A673 (cell line): ENCODE measurements at regions not wholly inside any gene's neighbourhood (a gene's known extent, or its start where the extent isn't known, plus 50 kb on each side); places are given as distances from the start of the nearest gene placed in this dataset.
"Not testable (repeated sequence)": the region's sequence is repeated elsewhere in the genome, so short reads cannot be mapped to it uniquely, and the experiment has no call there.

Experiments
- BruUV-seq: library from RNA; stranded (reverse); fragments of 400-500 nt; replicated peaks from 2 replicates; lab custom pipeline; 2021; lab: Mats Ljungman, UMichigan
- CTCF ChIA-PET: fragments of 300-600 bp; sonication (Branson Sonifier 250); formaldehyde crosslinking; loops from one replicate; lab custom pipeline; 2022; ENCODE audit warnings: antibody characterized with exemption; lab: Charles Lee
- POLR2A ChIA-PET: fragments of 300-600 bp; sonication (Branson Sonifier 250); formaldehyde crosslinking; loops from one replicate; lab custom pipeline; 2022; ENCODE audit warnings: antibody characterized with exemption; ENCODE audit not compliant: low non-redundant PET; lab: Charles Lee
- DNase-seq: peaks from one replicate; pipeline ENCODE4 v3.0.0-alpha.2; 2015; ENCODE audit warnings: low spot score
- H3K27ac ChIP-seq: fragments of 200-600 bp; sonication (generic); 2 replicates; pipeline ENCODE4 v1.5.1; 2016; ENCODE audit warnings: mixed run types, low read depth, mild to moderate bottlenecking, mixed read lengths, antibody characterized with exemption, low read length; ENCODE audit not compliant: poor library complexity, severe bottlenecking
- H3K27me3 ChIP-seq: fragments of 200-600 bp; sonication (generic); replicated peaks from 2 replicates; pipeline ENCODE4 v1.6.1; 2017; ENCODE audit warnings: mixed run types, low read depth, mild to moderate bottlenecking, mixed read lengths, antibody characterized with exemption, low read length; ENCODE audit not compliant: insufficient read depth, poor library complexity
- H3K36me3 ChIP-seq: fragments of 200-600 bp; sonication (generic); 2 replicates; pipeline ENCODE4 v1.6.1; 2016; ENCODE audit warnings: mixed run types, mild to moderate bottlenecking, mixed read lengths, antibody characterized with exemption, low read length; ENCODE audit not compliant: insufficient read depth, poor library complexity, severe bottlenecking
- H3K4me1 ChIP-seq: fragments of 200-600 bp; sonication (generic); 2 replicates; pipeline ENCODE4 v1.6.1; 2017; ENCODE audit warnings: mixed run types, mild to moderate bottlenecking, mixed read lengths, antibody characterized with exemption, low read length; ENCODE audit not compliant: insufficient read depth, poor library complexity, severe bottlenecking
- H3K4me3 ChIP-seq: fragments of 200-600 bp; sonication (generic); 2 replicates; pipeline ENCODE4 v1.5.1; 2016; ENCODE audit warnings: low read depth, mixed run types, mild to moderate bottlenecking, mixed read lengths, low read length; ENCODE audit not compliant: poor library complexity, severe bottlenecking
- H3K9me3 ChIP-seq: fragments of 200-600 bp; sonication (generic); 2 replicates; pipeline ENCODE4 v1.6.1; 2016; ENCODE audit warnings: mixed run types, low read depth, mild to moderate bottlenecking, mixed read lengths, antibody characterized with exemption, low read length; ENCODE audit not compliant: poor library complexity, severe bottlenecking
- CTCF ChIP-seq: fragments of 300-800, 200-600 bp; sonication (generic); conservative IDR thresholded peaks from 2 replicates; pipeline ENCODE4 v1.5.1; 2017; ENCODE audit warnings: low read depth, mild to moderate bottlenecking, antibody characterized with exemption, low read length, moderate library complexity, mixed read lengths
- EZH2 ChIP-seq: fragments of 200-600 bp; sonication (generic); IDR thresholded peaks from 2 replicates; pipeline ENCODE4 v1.6.1; 2017; ENCODE audit warnings: borderline replicate concordance, low read depth, mild to moderate bottlenecking, mixed read lengths, antibody characterized with exemption, low read length; ENCODE audit not compliant: poor library complexity, severe bottlenecking
- intact Hi-C: fragments of 100-400 bp; cut with micrococcal nuclease; formaldehyde crosslinking; loops from one replicate; pipeline ENCODE4 v1.10.0; 2022; ENCODE audit not compliant: unreplicated experiment

- POLR2A ChIA-PET: no interaction called here
- CTCF ChIA-PET: no interaction called here
- TF ChIP-seq EZH2 (no peak), CTCF (no peak)
Measured at GRCh38 chr6:167708501-167709094, 118.1 kb upstream of the AFDN start.

DNA sequence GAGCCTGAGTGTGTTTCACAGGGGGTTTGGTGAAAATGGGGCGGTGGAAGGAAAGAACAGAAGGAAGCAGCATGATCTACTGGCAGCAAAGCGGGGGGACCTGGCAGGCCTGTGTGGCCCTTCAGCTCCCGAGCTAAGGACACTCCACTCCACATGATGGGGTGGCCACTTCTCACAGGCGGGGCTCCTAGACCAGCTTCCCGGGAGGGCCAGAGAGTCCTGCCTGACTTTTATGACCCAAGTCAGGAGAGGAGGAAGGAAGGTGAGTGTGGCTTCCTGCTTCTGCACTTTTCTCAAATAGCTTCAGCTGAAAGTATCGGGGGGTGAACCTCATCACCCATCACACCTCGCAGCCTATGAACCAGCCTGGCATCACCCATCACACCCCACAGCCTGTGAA lies 117.5 kb upstream of the AFDN start:
- ChIA-PET CTCF (no interaction called here), POLR2A (no interaction called here)
- no peaks in the 10 kb centered on the region for H3K27me3 ChIP-seq
- no TSS peak for BruUV-seq
- H3K36me3 ChIP-seq: no peaks in the 10 kb centered on the region
- no peak for TF ChIP-seq EZH2
- no peak for TF ChIP-seq CTCF
- no peak for DNase-seq
- no peaks in the 10 kb centered on the region for H3K9me3 ChIP-seq
- intact Hi-C loops: no loop called here
- no peak overlapping the region for H3K4me3 ChIP-seq
- no peaks in the 10 kb centered on the region for H3K4me1 ChIP-seq
- no peak overlapping the region for H3K27ac ChIP-seq

More at GRCh38 chr6:167708501-167709094, 118.1 kb upstream of the AFDN start:
- BruUV-seq: no TSS peak
- intact Hi-C loops: no loop called here
- H3K4me3 ChIP-seq: no peak overlapping the region
- H3K4me1 ChIP-seq: no peaks in the 10 kb centered on the region
- no peak overlapping the region for H3K27ac ChIP-seq
- DNase-seq: no peak
- H3K27me3 ChIP-seq: no peaks in the 10 kb centered on the region
- H3K9me3 ChIP-seq: no peaks in the 10 kb centered on the region
- H3K36me3 ChIP-seq: no peaks in the 10 kb centered on the region

GRCh38 chr6:167709776-167710336 lies 116.9 kb upstream of the AFDN start:
- H3K36me3 ChIP-seq, H3K27ac ChIP-seq, H3K4me3 ChIP-seq, DNase-seq, POLR2A ChIA-PET, H3K9me3 ChIP-seq, CTCF ChIA-PET, H3K4me1 ChIP-seq, BruUV-seq, intact Hi-C loops, H3K27me3 ChIP-seq: not testable (repeated sequence)
